IMR-90 (cell line): ENCODE measurements at regions not wholly inside any gene's neighbourhood (a gene's known extent, or its start where the extent isn't known, plus 50 kb on each side); places are given as distances from the start of the nearest gene placed in this dataset.
"Not testable (repeated sequence)": the region's sequence is repeated elsewhere in the genome, so short reads cannot be mapped to it uniquely, and the experiment has no call there.

Experiments used
- ATAC-seq: fragments of 200-7000 bp; cut with Tn5 transposase; 2 replicates; pipeline ENCODE4 v1.9.1; 2020; ENCODE audit warnings: low read depth, mild to moderate bottlenecking, moderate library complexity
- BruUV-seq: library from RNA; stranded (reverse); fragments of 400-500 nt; replicated peaks from 2 replicates; lab custom pipeline; 2021; lab: Mats Ljungman, UMichigan
- CTCF ChIA-PET: fragments of 300-600 bp; formaldehyde crosslinking; extraction: SDS; loops from one replicate; lab custom pipeline; 2021; ENCODE audit warnings: antibody characterized with exemption; lab: Yijun Ruan, JAX
- POLR2A ChIA-PET: fragments of 300-600 bp; sonication (Branson Sonifier 250); formaldehyde crosslinking; loops from one replicate; lab custom pipeline; 2022; ENCODE audit warnings: antibody characterized with exemption; ENCODE audit not compliant: unreplicated experiment; lab: Charles Lee
- DNase-seq: peaks from one replicate; pipeline ENCODE4 v3.0.0; 2013
- H2AFZ ChIP-seq: replicated peaks from 2 replicates; pipeline ENCODE3; 2013; ENCODE audit warnings: low read length, mild to moderate bottlenecking; ENCODE audit not compliant: poor library complexity
- H2AK5ac ChIP-seq: 2 replicates; pipeline ENCODE4 v1.6.1; 2013; ENCODE audit warnings: low read depth, low read length, inconsistent platforms
- H2AK9ac ChIP-seq: replicated peaks from 2 replicates; pipeline ENCODE3; 2013; ENCODE audit warnings: mild to moderate bottlenecking, low read depth, low read length, moderate library complexity; ENCODE audit not compliant: poor library complexity
- H2BK120ac ChIP-seq: 2 replicates; pipeline ENCODE4 v1.6.1; 2013; ENCODE audit warnings: low read depth, low read length, inconsistent platforms
- H2BK15ac ChIP-seq: 3 replicates; pipeline ENCODE4 v1.6.1; 2013; ENCODE audit warnings: low read depth, low read length, inconsistent platforms
- H2BK20ac ChIP-seq: 2 replicates; pipeline ENCODE4 v1.6.1; 2013; ENCODE audit warnings: low read depth, mild to moderate bottlenecking, inconsistent platforms, low read length, moderate library complexity
- H2BK5ac ChIP-seq: 2 replicates; pipeline ENCODE4 v1.6.1; 2013; ENCODE audit warnings: mild to moderate bottlenecking, low read depth, low read length, inconsistent platforms; ENCODE audit not compliant: poor library complexity, severe bottlenecking
- H3K14ac ChIP-seq: replicated peaks from 2 replicates; pipeline ENCODE4 v1.6.1; 2013; ENCODE audit warnings: low read depth, low read length, inconsistent platforms
- H3K18ac ChIP-seq: 2 replicates; pipeline ENCODE4 v1.6.1; 2013; ENCODE audit warnings: low read depth, low read length, control low read depth
- H3K23ac ChIP-seq: 2 replicates; pipeline ENCODE4 v1.6.1; 2013; ENCODE audit warnings: low read depth, low read length, inconsistent platforms
- H3K27ac ChIP-seq: 2 replicates; pipeline ENCODE4 v1.5.1; 2013; ENCODE audit warnings: mild to moderate bottlenecking, control low read depth, low read length; ENCODE audit not compliant: insufficient read depth
- H3K27me3 ChIP-seq: 2 replicates; pipeline ENCODE4 v1.6.1; 2013; ENCODE audit warnings: low read length; ENCODE audit not compliant: control insufficient read depth, insufficient read depth
- H3K36me3 ChIP-seq: 2 replicates; pipeline ENCODE4 v1.6.1; 2013; ENCODE audit warnings: low read length, mixed read lengths; ENCODE audit not compliant: control insufficient read depth, insufficient read depth
- H3K4ac ChIP-seq: 2 replicates; pipeline ENCODE4 v1.6.1; 2013; ENCODE audit warnings: low read depth, low read length, inconsistent platforms
- H3K4me1 ChIP-seq: 2 replicates; pipeline ENCODE4 v1.6.1; 2013; ENCODE audit warnings: low read length, mixed read lengths; ENCODE audit not compliant: control insufficient read depth, insufficient read depth
- H3K4me2 ChIP-seq: 2 replicates; pipeline ENCODE4 v1.6.1; 2013; ENCODE audit warnings: low read depth, mild to moderate bottlenecking, control low read depth, low read length, moderate library complexity
- H3K4me3 ChIP-seq: 2 replicates; pipeline ENCODE4 v1.5.1; 2013; ENCODE audit warnings: low read depth, mild to moderate bottlenecking, control low read depth, low read length, moderate library complexity; ENCODE audit not compliant: insufficient read depth
- H3K56ac ChIP-seq: 2 replicates; pipeline ENCODE4 v1.6.1; 2013; ENCODE audit warnings: low read length, inconsistent platforms; ENCODE audit not compliant: insufficient read depth; ENCODE audit errors: extremely low read depth
- H3K79me1 ChIP-seq, 2 experiments: 2 replicates each; pipeline ENCODE4 v1.6.1; 2013; ENCODE audit warnings: low read length in 2 of 2, inconsistent platforms in 1 of 2, low read depth in 1 of 2
- H3K9ac ChIP-seq: 2 replicates; pipeline ENCODE4 v1.6.1; 2013; ENCODE audit warnings: low read depth, low read length, control low read depth
- H3K9me1 ChIP-seq: 2 replicates; pipeline ENCODE4 v1.6.1; 2013; ENCODE audit warnings: low read length, inconsistent platforms; ENCODE audit not compliant: insufficient read depth
- H3K9me3 ChIP-seq: 2 replicates; pipeline ENCODE4 v1.6.1; 2013; ENCODE audit warnings: low read length; ENCODE audit not compliant: control insufficient read depth, insufficient read depth
- H4K20me1 ChIP-seq: 2 replicates; pipeline ENCODE4 v1.6.1; 2013; ENCODE audit warnings: low read length, inconsistent platforms; ENCODE audit not compliant: insufficient read depth
- H4K5ac ChIP-seq: 2 replicates; pipeline ENCODE4 v1.6.1; 2013; ENCODE audit warnings: mild to moderate bottlenecking, low read depth, low read length, control low read depth
- H4K8ac ChIP-seq, 2 experiments: 2 replicates each; pipeline ENCODE4 v1.6.1; 2013; ENCODE audit warnings: low read depth in 2 of 2, low read length in 2 of 2, control low read depth in 1 of 2, inconsistent platforms in 1 of 2
- H4K91ac ChIP-seq: 2 replicates; pipeline ENCODE4 v1.6.1; 2013; ENCODE audit warnings: low read depth, low read length, inconsistent platforms; ENCODE audit not compliant: insufficient read depth
- CEBPB ChIP-seq: IDR thresholded peaks from 2 replicates; pipeline ENCODE4 v1.6.1; 2012; ENCODE audit warnings: low read depth, low read length, improper control_type of control experiment
- ELK1 ChIP-seq: fragments of 150-350 bp; IDR thresholded peaks from 2 replicates; pipeline ENCODE4 v1.6.1; 2016; ENCODE audit warnings: low read depth, mild to moderate bottlenecking, low read length, moderate library complexity, borderline replicate concordance
- MAFK ChIP-seq: IDR thresholded peaks from 2 replicates; pipeline ENCODE4 v1.6.1; 2012; ENCODE audit warnings: low read depth, low read length, improper control_type of control experiment
- MXI1 ChIP-seq: IDR thresholded peaks from 2 replicates; pipeline ENCODE4 v1.6.1; 2012; ENCODE audit warnings: low read depth, mild to moderate bottlenecking, low read length, moderate library complexity, borderline replicate concordance
- POLR2A ChIP-seq: IDR thresholded peaks from 2 replicates; pipeline ENCODE4 v1.6.1; 2012; ENCODE audit warnings: mild to moderate bottlenecking, low read depth, low read length
- RAD21 ChIP-seq: IDR thresholded peaks from 2 replicates; pipeline ENCODE4 v1.6.1; 2012; ENCODE audit warnings: low read length, improper control_type of control experiment
- RCOR1 ChIP-seq: IDR thresholded peaks from 2 replicates; pipeline ENCODE4 v1.6.1; 2012; ENCODE audit warnings: mild to moderate bottlenecking, low read length, improper control_type of control experiment; ENCODE audit not compliant: insufficient replicate concordance
- WGBS, 2 experiments: methylation state at CpG; one replicate each; pipeline versions ENCODE4 v1.1.5 to v1.1.7; 2013; ENCODE audit warnings: missing lambda C conversion rate in 2 of 2; ENCODE audit not compliant: insufficient read length in 1 of 2; ENCODE audit errors: extremely low coverage in 2 of 2; 5-methylcytosine and 5-hydroxymethylcytosine counted together
- dilution Hi-C: fragments of 300-500 bp; cut with HindIII; formaldehyde crosslinking; loops from one replicate; pipeline ENCODE4 v1.14.3; 2018; ENCODE audit warnings: low sequenced_read_pairs; ENCODE audit not compliant: unreplicated experiment
- in situ Hi-C: fragments of 300-500 bp; cut with MboI; formaldehyde crosslinking; loops from 3 replicates; pipeline ENCODE4 v1.14.3; 2019; ENCODE audit warnings: low sequenced_read_pairs, inconsistent platforms, mixed read lengths
- intact Hi-C: fragments of 100-400 bp; cut with micrococcal nuclease; formaldehyde crosslinking; loops from 2 replicates; pipeline ENCODE4 v1.10.0; 2022

- H3K56ac ChIP-seq = no peak overlapping the region
- DNase-seq = no peak
- WGBS, 2 experiments = no CpG with 5 or more reads among the region's 1 CpG
- no peak for ATAC-seq
- no peaks in the 10 kb centered on the region for H4K20me1 ChIP-seq
- no peak overlapping the region for H4K8ac ChIP-seq
- H4K91ac ChIP-seq = no peak overlapping the region
- H3K18ac ChIP-seq = no peak overlapping the region
- no peaks in the 10 kb centered on the region for H3K9me1 ChIP-seq
- no peak overlapping the region for H3K14ac ChIP-seq
- TF ChIP-seq RCOR1 (no peak), RAD21 (no peak), MAFK (no peak), POLR2A (no peak), ELK1 (no peak), MXI1 (no peak), CEBPB (no peak)
- no peaks in the 10 kb centered on the region for H3K27me3 ChIP-seq
- no peak overlapping the region for H2BK20ac ChIP-seq
- no peak overlapping the region for H2AK9ac ChIP-seq
- H3K4me3 ChIP-seq = no peak overlapping the region
- H2BK15ac ChIP-seq = no peak overlapping the region
- no TSS peak for BruUV-seq
- no peaks in the 10 kb centered on the region for H3K4me1 ChIP-seq
- no peak overlapping the region for H3K9ac ChIP-seq
- H3K79me1 ChIP-seq = no peaks in the 10 kb centered on the region
- no peak overlapping the region for H3K4ac ChIP-seq
- POLR2A ChIA-PET = no interaction called here
- H3K27ac ChIP-seq = no peak overlapping the region
- CTCF ChIA-PET = interaction anchor here (0.7 kb wide), 1 partner anchor 601 kb away, joined by 3 read pairs; no protein-coding TSS in a partner anchor
- dilution Hi-C loops = no loop called here
- H2BK120ac ChIP-seq = no peak overlapping the region
- H2AFZ ChIP-seq = no peak overlapping the region
- in situ Hi-C loops = no loop called here
- intact Hi-C loops = no loop called here
- H3K4me2 ChIP-seq = no peak overlapping the region
- no peak overlapping the region for H2AK5ac ChIP-seq
- no peaks in the 10 kb centered on the region for H3K36me3 ChIP-seq
- no peak overlapping the region for H2BK5ac ChIP-seq
- no peak overlapping the region for H4K5ac ChIP-seq
- no peaks in the 10 kb centered on the region for H3K9me3 ChIP-seq
- no peak overlapping the region for H3K23ac ChIP-seq
These were observed 78.9 kb upstream of the AMN1 start for GRCh38 chr12:31807773-31808097.

DNA sequence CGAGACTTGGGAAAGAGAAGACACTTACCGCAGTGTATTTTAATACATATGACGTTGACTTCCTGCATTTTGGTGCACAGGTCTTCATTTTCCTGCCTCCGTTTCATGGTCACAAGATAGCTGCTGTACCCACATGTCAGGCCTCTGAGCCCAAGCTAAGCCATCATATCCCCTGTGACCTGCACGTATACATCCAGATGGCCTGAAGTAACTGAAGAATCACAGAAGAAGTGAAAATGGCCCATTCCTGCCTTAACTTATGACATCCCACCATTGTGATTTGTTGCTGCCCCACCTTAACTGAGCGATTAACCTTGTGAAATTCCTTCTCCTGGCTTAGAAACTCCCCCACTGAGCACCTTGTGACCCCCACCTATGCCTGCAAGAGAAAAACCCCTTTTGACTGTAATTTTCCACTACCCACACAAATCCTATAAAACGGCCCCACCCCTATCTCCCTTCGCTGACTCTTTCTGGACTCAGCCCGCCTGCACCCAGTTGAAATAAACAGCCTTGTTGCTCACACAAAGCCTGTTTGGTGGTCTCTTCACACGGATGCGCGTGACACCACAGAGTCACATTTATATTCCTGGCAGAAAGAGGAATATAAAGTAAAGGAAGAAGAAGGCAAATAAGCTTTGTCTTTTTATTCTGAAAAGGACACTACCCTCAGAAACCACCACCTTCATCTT, 78.4 kb upstream of the AMN1 start:
- H3K18ac ChIP-seq, H2AK5ac ChIP-seq, intact Hi-C loops, H3K9ac ChIP-seq, H3K79me1 ChIP-seq, H3K14ac ChIP-seq, H3K27me3 ChIP-seq, H2AFZ ChIP-seq, H3K56ac ChIP-seq, H3K27ac ChIP-seq, in situ Hi-C loops, ATAC-seq, H3K4ac ChIP-seq, H4K91ac ChIP-seq, DNase-seq, H3K23ac ChIP-seq, H3K4me1 ChIP-seq, H3K36me3 ChIP-seq, dilution Hi-C loops, BruUV-seq, H3K4me3 ChIP-seq, H2BK15ac ChIP-seq, H4K20me1 ChIP-seq, H2BK120ac ChIP-seq, H4K5ac ChIP-seq, H3K9me1 ChIP-seq, H3K4me2 ChIP-seq, H2BK20ac ChIP-seq, H4K8ac ChIP-seq, H2AK9ac ChIP-seq, H3K9me3 ChIP-seq, H2BK5ac ChIP-seq, POLR2A ChIA-PET: not testable (repeated sequence)
- CTCF ChIA-PET = interaction anchor here (0.7 kb wide), 1 partner anchor 602 kb away, joined by 3 read pairs; no protein-coding TSS in a partner anchor
- WGBS, 2 experiments = 77% methylated on average over 3 of the region's 12 CpGs; no CpG with 5 or more reads in 1 of the 2 experiments
